AG04449 (cell line): ENCODE measurements at regions not wholly inside any gene's neighbourhood (a gene's known extent, or its start where the extent isn't known, plus 50 kb on each side); places are given as distances from the start of the nearest gene placed in this dataset.

Source experiments
- CTCF ChIA-PET: fragments of 350-600 bp; formaldehyde crosslinking; extraction: SDS; loops from one replicate; lab custom pipeline; 2021; ENCODE audit warnings: antibody characterized with exemption; lab: Yijun Ruan, JAX
- POLR2A ChIA-PET: fragments of 400-600, 350-600 bp; formaldehyde crosslinking; extraction: SDS; loops from one replicate; lab custom pipeline; 2020; ENCODE audit warnings: antibody characterized with exemption, inconsistent platforms; lab: Yijun Ruan, JAX
- DNase-seq: peaks from one replicate; pipeline ENCODE4 v3.0.0-alpha.2; 2010; ENCODE audit warnings: low read depth, low spot score
- H3K4me3 ChIP-seq: 2 replicates; pipeline ENCODE4 v1.5.1; 2011; ENCODE audit warnings: low read depth, mild to moderate bottlenecking, control low read depth, low read length
- TF ChIP-seq, protein P1 (sequence below): IDR thresholded peaks from one replicate; pipeline ENCODE4 v1.5.1; 2011; ENCODE audit warnings: mild to moderate bottlenecking, moderate library complexity, low read length, control low read depth, inconsistent platforms; ENCODE audit not compliant: insufficient read depth; ENCODE audit errors: missing control alignments

- ChIA-PET POLR2A (no interaction called here), CTCF (no interaction called here)
- H3K4me3 ChIP-seq = no peak overlapping the region
- TF ChIP-seq, protein P1, sequence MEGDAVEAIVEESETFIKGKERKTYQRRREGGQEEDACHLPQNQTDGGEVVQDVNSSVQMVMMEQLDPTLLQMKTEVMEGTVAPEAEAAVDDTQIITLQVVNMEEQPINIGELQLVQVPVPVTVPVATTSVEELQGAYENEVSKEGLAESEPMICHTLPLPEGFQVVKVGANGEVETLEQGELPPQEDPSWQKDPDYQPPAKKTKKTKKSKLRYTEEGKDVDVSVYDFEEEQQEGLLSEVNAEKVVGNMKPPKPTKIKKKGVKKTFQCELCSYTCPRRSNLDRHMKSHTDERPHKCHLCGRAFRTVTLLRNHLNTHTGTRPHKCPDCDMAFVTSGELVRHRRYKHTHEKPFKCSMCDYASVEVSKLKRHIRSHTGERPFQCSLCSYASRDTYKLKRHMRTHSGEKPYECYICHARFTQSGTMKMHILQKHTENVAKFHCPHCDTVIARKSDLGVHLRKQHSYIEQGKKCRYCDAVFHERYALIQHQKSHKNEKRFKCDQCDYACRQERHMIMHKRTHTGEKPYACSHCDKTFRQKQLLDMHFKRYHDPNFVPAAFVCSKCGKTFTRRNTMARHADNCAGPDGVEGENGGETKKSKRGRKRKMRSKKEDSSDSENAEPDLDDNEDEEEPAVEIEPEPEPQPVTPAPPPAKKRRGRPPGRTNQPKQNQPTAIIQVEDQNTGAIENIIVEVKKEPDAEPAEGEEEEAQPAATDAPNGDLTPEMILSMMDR = no peak
- no peak for DNase-seq
These were observed 106.7 kb upstream of the FSHR start for GRCh38 chr2:49260979-49261538.

DNA sequence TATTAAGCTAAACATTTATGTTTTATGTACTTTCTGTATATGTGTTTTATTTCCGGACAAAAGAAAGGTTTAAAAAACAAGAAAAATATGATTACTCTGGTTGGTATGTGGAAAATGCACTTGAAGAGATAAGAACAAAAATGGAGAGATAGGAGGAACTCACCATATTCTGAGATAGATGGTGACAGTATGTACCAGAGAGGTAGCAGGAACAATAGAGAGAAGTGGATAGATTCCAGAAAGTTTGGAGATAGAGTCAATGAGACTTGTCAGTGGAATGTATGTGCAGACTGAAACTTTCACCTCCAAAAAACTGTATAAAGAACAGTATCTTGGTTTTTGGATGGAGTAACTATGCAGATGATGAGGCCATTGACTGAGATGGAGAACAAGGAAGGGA, 105.6 kb upstream of the FSHR start:
- CTCF ChIA-PET = no interaction called here
- DNase-seq = no peak
- no peak overlapping the region for H3K4me3 ChIP-seq
- TF ChIP-seq, protein P1 = no peak
- POLR2A ChIA-PET = no interaction called here

- DNase-seq = no peak
- ChIA-PET POLR2A (no interaction called here), CTCF (interaction anchor here (1.0 to 1.8 kb wide), 5 partner anchors 19 to 1237 kb away, joined by 3 to 13 read pairs (median 4); no protein-coding TSS in a partner anchor)
- TF ChIP-seq, protein P1 = no peak
- no peak overlapping the region for H3K4me3 ChIP-seq
These were observed 101.2 kb upstream of the FSHR start for GRCh38 chr2:49255409-49255971.

- DNase-seq = no peak
- H3K4me3 ChIP-seq = no peak overlapping the region
- CTCF ChIA-PET = interaction anchor here (1.0 to 1.8 kb wide), 5 partner anchors 8 to 1241 kb away, joined by 3 to 13 read pairs (median 3); no protein-coding TSS in a partner anchor
- POLR2A ChIA-PET = no interaction called here
- TF ChIP-seq, protein P1 = no peak
These were observed 100.1 kb upstream of the FSHR start for GRCh38 chr2:49254401-49254800.

DNA sequence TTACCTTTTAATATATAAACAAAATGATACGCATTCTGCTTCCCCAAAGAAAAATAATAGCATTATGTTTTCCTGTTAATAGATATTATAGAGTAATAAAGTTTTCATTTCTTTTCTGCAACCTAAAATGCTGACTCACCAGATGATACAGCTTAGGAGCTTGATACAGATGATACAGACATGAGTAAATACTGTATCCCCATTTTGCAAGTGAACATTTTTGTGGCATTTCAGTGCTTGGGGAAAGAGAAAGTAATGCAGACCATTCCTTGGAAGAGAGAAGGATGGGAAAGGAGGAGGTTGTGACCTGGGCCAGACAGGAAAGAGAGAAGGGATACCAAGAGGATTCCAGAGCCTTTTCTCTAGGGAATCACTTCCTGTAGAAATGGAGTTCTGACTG, 97.5 kb upstream of the FSHR start:
- DNase-seq = peak; percentile 71
- POLR2A ChIA-PET = interaction anchor here (0.5 kb wide), 1 partner anchor 300 kb away, joined by 3 read pairs; no protein-coding TSS in a partner anchor
- no peak overlapping the region for H3K4me3 ChIP-seq
- CTCF ChIA-PET = no interaction called here
- TF ChIP-seq, protein P1 = no peak

DNA sequence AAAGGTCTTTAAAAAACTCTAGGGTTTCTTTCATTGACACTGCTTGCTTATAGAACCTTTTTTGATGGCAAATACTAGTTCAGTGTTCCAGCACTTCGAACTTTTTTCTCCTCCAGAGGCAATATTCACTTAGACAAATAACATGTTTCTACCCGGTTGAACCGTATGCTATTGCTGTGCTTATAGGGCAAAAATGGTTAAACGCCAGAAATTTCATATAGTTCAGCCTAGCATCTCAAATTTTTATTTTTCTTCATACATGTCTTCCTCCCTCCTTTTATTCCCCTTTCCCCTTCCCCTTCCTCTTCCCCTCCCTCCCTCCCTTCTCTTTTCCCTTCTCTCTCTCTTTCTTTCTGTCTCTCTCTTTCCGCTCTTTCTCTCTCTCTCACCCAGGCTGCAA, 96.9 kb upstream of the FSHR start:
- POLR2A ChIA-PET = interaction anchor here (0.5 kb wide), 1 partner anchor 300 kb away, joined by 3 read pairs; no protein-coding TSS in a partner anchor

More for the DNA sequence above, 96.9 kb upstream of the FSHR start:
- DNase-seq = no peak
- CTCF ChIA-PET = no interaction called here
- no peak overlapping the region for H3K4me3 ChIP-seq
- TF ChIP-seq, protein P1 = no peak
